ENCODE measurements at regions not wholly inside any gene's neighbourhood (a gene's known extent, or its start where the extent isn't known, plus 50 kb on each side); places are given as distances from the start of the nearest gene placed in this dataset.
A peak's percentile ranks its signal among the peaks of the same experiment; 100 is the strongest.

DNA sequence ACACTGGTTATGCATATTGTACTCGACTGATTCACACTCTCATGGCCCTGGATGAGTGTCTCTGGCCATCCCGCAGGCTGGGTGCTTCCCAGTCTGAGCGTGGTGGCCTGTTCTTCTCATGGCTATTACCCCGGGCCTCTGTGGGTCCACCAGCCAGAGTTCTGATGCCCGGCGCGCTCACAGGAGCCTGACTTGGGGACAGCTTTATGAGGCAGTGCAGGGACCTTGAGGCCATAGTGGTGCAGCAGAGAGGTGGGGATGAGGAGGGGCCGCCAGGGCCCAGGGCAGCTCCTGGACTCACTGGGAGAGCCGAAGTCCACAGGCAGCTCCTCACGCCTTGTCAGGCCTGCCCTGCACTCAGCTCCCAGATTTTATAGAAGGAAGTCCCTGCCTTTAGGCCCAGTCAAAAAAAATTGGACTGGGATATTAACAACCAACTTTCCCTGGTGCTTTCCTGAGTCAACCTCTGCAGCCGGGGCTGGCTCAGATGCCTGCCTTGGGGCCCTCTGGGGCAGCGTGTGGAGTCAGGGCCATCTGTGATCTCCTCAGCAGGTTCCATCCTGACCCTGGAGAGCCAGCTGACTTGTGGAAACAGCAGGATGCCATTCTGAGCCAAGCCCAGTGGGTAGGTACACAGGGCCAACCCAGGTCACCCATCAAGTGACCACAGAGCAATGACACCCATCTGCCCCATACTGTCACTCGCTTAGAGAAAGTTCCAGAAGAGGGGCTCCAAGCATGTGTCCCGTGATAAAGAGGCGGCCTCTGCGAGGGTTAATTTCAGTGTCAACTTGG, 89.4 kb upstream of the DIO3 start:
- H3K4me3 ChIP-seq (ENCODE audit: low read depth, low read length): no peak overlapping the region
- no peak for DNase-seq (ENCODE audit: low read depth, low spot score)
- TF ChIP-seq CTCF (IDR thresholded peaks at IDR 0.05; ENCODE audit: low read depth, low read length): no peak
- in situ Hi-C loops (cut with HindIII; ENCODE audit: low sequenced_read_pairs): no loop called here

GRCh38 chr14:101472518-101472849, 88.8 kb upstream of the DIO3 start:
- no peak overlapping the region for H3K4me3 ChIP-seq (ENCODE audit: low read depth, low read length)
- in situ Hi-C loops (cut with HindIII; ENCODE audit: low sequenced_read_pairs): no loop called here
- TF ChIP-seq CTCF (IDR thresholded peaks at IDR 0.05; ENCODE audit: low read depth, low read length): no peak
- DNase-seq (ENCODE audit: low read depth, low spot score): no peak

DNA sequence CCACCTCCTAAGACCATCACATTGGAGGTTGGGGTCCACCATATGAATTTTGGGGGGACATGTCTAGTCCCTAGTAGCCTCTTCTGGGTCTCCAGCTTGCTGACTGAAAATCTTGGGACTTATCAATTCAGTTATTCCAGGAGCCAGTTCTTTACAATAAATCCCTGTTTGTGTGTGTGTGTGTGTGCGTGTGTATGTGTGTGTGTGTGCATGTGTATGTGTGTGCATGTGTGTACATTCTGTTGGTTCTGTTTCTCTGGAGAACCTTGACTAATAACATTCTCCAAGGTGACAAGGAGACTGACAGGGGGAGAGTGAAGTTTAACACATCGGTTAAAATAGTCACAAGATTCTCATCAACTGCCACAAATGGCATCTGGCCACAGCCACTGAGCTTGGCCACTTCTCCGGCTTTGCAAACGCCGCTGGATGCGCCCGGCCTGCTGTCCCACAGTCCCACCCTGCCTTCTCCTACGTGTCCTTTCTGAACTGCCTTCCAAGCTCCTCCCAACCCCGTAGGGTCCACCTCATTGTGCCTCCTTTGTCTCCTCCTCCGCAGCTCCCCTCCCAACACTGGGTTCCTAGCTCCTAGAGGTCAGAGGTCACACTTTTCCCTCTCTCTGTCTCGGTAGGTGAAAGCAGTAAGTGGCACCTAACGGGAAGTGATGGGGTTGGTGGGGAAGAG, 88.1 kb upstream of the DIO3 start:
- DNase-seq (ENCODE audit: low read depth, low spot score): no peak
- no peak overlapping the region for H3K4me3 ChIP-seq (ENCODE audit: low read depth, low read length)
- in situ Hi-C loops (cut with HindIII; ENCODE audit: low sequenced_read_pairs): no loop called here
- no peak for TF ChIP-seq CTCF (IDR thresholded peaks at IDR 0.05; ENCODE audit: low read depth, low read length)

DNA sequence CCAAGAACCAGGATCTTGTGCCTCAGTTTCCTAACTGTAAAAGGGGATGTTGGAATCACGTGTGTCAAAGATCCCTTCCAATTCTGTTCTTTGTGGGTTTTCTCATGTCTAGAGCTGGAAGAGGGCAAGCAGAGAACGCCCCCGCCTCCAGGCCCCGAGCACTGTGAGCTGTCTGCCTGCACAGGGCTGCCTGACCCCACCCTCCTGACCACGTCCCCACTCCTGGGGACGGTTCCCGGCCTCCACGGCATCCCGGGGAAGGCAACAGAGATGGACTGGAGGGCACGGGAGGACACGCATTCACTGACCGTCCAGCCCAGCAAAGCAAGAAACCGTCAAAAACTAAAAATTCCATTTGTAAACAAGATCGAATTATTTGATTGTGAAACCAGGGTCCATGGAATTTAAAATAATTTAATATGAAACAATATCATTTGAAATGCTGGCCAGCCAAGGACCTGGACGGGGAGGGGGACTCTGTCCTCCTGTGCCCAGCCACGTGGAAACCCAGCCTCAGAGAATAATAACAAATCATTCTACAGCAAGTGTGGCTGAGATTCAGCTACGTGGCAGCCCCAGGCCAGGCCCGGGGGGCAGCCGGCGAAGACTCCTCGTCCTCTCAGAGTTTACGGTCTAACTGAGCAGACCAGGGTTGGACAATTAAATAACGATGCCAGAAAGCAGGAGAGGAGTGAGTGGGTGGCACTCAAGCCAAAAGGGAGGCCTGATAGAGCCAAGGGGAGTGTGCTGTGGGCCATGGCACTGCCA, 87.3 kb upstream of the DIO3 start:
- no peak overlapping the region for H3K4me3 ChIP-seq (ENCODE audit: low read depth, low read length)
- no peak for TF ChIP-seq CTCF (IDR thresholded peaks at IDR 0.05; ENCODE audit: low read depth, low read length)
- in situ Hi-C loops (cut with HindIII; ENCODE audit: low sequenced_read_pairs): no loop called here
- DNase-seq (ENCODE audit: low read depth, low spot score): no peak

DNA sequence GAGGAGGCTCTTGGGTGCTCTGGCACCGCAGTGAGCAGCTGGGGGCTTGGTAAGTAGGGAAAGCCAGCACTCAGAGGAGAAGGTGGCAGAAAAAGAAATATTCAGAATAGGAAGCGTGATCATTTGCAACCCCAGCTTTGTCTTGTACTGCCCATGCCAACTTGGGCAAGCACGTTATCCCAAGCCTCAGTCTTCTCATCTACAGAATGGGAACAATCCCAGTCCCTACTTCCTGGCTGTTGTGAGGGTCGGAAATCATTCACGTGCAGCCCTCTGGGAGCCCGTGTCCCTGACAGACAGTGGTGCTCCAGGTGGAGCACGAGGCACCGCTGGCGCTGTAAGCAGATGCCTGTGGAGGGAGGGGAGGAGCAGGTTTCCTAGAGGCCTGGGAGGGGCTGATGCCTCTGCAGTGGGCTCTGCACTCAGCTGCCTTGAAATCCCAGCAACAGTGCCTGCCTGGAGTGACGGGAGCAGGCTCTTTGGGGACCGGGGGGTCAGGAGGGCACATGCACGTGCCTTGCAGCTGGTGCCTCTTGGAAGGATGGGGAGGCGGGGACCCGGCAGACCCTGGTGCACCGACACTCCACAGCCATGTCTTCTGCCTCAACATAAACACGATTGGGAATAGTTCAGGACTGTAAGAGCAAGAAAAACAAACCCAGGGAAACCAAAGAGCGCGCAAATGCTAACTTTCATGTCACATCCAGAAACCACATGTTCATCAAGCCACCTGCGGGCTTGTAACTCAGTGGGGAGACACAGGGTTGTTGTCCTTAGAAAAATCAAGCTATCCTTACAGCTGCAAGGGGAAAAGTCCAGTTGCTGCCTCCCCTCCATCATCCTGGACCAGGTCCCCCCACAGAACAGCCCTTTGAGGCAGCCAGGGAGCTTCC, 86.5 kb upstream of the DIO3 start:
- no peak for TF ChIP-seq CTCF (IDR thresholded peaks at IDR 0.05; ENCODE audit: low read depth, low read length)
- H3K4me3 ChIP-seq (ENCODE audit: low read depth, low read length): no peak overlapping the region
- DNase-seq (ENCODE audit: low read depth, low spot score): peak; percentile 40
- in situ Hi-C loops (cut with HindIII; ENCODE audit: low sequenced_read_pairs): no loop called here

Data from astrocyte of the spinal cord (primary cell).